Ishikawa (cell line): ENCODE measurements at regions not wholly inside any gene's neighbourhood (a gene's known extent, or its start where the extent isn't known, plus 50 kb on each side); places are given as distances from the start of the nearest gene placed in this dataset.

Experiments
- CEBPB ChIP-seq: IDR thresholded peaks from 2 replicates; pipeline ENCODE4 v1.6.1; 2012
- EGR1 ChIP-seq: IDR thresholded peaks from 2 replicates; pipeline ENCODE4 v1.6.1; 2012
- EP300 ChIP-seq: IDR thresholded peaks from 2 replicates; pipeline ENCODE4 v1.6.1; 2012; ENCODE audit warnings: borderline replicate concordance
- FOXM1 ChIP-seq: IDR thresholded peaks from 2 replicates; pipeline ENCODE4 v1.6.1; 2012; ENCODE audit warnings: low read depth, borderline replicate concordance
- NFIC ChIP-seq: IDR thresholded peaks from 2 replicates; pipeline ENCODE4 v1.6.1; 2012
- RAD21 ChIP-seq: IDR thresholded peaks from 2 replicates; pipeline ENCODE4 v1.6.1; 2012; ENCODE audit warnings: low read depth
- TAF1 ChIP-seq: IDR thresholded peaks from 2 replicates; pipeline ENCODE4 v1.6.1; 2012; ENCODE audit warnings: low read depth, mild to moderate bottlenecking
- TCF12 ChIP-seq: IDR thresholded peaks from 2 replicates; pipeline ENCODE4 v1.6.1; 2012; ENCODE audit warnings: low read depth
- TEAD4 ChIP-seq: IDR thresholded peaks from 2 replicates; pipeline ENCODE4 v1.6.1; 2012
- USF1 ChIP-seq: IDR thresholded peaks from 2 replicates; pipeline ENCODE4 v1.6.1; 2012
- YY1 ChIP-seq: IDR thresholded peaks from 2 replicates; pipeline ENCODE4 v1.6.1; 2012; ENCODE audit warnings: low read depth
- ZBTB7A ChIP-seq: IDR thresholded peaks from 2 replicates; pipeline ENCODE4 v1.6.1; 2012; ENCODE audit warnings: low read depth
- TF ChIP-seq, protein P1 (sequence below): IDR thresholded peaks from 2 replicates; pipeline ENCODE4 v1.6.1; 2012; ENCODE audit warnings: low read depth, mild to moderate bottlenecking
- TF ChIP-seq, protein P2 (sequence below): IDR thresholded peaks from 2 replicates; pipeline ENCODE4 v1.6.1; 2012

DNA sequence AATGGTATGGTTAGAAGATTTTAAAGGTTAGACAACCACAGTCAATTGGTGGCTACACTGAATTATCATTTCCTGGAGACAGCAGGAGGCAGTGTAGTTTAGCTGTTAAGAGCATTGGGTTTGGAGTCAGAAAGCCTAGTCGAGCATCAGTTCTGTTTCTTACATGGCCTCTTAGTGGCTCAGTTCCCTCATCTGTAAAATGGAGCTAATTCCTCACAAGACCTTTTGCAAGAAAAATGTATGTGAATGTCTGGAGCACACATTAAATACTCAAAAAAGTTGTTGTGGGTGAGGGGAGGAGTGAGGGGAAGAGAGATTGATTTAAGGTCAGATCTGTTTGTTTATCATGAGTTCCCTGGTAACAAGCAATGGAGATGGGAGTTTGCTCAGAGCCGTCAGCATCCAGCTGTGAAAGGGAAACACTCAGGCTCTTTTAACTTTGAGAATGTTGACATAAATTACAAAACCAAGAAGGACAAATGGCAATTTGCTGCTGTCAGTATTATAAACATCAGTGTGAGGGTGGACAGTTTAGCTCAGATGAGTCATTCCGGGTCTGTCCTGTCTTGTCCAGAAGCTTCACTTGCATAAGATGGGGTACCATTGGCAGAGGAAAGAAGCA, 98.2 kb upstream of the PGRMC2 start:
- TF ChIP-seq USF1 (no peak), TEAD4 (no peak), RAD21 (peak; percentile 50; the same call in 1 of the 2 replicates)

DNA sequence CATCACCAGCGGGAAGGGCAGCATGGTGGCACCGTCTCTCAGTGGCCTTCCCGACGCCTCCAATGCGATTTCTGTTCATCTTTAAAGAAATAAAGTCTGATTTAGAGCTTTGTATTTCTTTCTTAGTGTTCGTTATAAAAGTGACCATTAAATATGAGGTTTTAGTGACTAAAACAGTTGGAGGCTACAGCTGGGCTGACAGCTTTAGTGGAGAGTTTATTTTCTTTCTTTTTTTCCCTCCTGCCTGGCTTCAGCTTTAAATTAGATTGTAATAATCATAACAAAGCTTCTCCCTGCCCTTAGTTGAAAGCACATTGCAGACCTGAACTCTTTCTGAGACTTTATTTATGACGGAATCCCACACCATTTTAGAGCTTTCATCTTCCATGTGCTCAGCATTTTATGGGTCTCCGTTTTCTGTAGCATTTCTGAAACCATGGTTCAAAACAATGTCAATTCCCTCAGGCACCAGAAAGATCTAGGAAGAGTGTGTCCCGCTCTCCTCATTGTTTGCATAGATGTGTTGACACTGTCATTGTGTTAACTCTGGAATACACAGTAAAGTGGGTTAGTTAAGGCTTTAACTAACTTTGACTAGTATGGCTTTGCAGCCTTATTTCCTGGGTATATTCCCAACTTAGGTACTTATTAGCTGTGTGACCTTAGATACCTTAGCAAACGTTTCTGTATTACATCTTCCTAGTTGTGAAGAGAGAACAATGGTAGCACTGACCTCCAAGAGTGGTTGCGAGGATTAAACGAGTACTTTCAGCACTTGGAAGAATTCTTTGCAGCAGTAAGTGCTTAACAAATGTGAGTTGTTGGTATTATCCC, 97.4 kb upstream of the PGRMC2 start:
- TF ChIP-seq EP300, result no peak

DNA sequence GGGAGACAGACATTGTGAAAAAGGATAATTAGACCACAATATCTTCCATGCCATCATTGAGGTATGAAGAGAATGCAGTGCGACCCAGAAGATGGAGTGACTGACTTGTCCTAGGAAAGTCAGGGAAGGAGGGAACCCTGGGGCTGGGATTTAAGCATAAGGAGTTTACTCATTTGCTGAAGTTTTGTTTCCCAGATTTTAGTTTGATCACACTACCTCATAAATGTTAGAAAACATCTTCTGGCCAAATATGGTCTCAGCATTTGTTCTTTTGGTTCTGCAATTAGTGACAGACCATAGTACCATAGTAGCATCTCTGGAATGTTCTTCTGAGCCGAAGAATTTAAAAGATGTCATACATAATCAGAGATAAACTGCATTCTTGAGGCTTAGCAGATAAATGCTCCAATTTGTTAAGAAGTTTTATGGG, 96.5 kb upstream of the PGRMC2 start:
- no peak for TF ChIP-seq USF1

GRCh38 chr4:128381748-128382559, 94.3 kb upstream of the PGRMC2 start:
- TF ChIP-seq EGR1, result no peak
- TF ChIP-seq YY1, result no peak
- TF ChIP-seq NFIC, result no peak
- TF ChIP-seq, protein P1, sequence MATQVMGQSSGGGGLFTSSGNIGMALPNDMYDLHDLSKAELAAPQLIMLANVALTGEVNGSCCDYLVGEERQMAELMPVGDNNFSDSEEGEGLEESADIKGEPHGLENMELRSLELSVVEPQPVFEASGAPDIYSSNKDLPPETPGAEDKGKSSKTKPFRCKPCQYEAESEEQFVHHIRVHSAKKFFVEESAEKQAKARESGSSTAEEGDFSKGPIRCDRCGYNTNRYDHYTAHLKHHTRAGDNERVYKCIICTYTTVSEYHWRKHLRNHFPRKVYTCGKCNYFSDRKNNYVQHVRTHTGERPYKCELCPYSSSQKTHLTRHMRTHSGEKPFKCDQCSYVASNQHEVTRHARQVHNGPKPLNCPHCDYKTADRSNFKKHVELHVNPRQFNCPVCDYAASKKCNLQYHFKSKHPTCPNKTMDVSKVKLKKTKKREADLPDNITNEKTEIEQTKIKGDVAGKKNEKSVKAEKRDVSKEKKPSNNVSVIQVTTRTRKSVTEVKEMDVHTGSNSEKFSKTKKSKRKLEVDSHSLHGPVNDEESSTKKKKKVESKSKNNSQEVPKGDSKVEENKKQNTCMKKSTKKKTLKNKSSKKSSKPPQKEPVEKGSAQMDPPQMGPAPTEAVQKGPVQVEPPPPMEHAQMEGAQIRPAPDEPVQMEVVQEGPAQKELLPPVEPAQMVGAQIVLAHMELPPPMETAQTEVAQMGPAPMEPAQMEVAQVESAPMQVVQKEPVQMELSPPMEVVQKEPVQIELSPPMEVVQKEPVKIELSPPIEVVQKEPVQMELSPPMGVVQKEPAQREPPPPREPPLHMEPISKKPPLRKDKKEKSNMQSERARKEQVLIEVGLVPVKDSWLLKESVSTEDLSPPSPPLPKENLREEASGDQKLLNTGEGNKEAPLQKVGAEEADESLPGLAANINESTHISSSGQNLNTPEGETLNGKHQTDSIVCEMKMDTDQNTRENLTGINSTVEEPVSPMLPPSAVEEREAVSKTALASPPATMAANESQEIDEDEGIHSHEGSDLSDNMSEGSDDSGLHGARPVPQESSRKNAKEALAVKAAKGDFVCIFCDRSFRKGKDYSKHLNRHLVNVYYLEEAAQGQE, result no peak
- TF ChIP-seq RAD21, result no peak
- TF ChIP-seq USF1, result no peak
- no peak for TF ChIP-seq TCF12
- no peak for TF ChIP-seq TEAD4

DNA sequence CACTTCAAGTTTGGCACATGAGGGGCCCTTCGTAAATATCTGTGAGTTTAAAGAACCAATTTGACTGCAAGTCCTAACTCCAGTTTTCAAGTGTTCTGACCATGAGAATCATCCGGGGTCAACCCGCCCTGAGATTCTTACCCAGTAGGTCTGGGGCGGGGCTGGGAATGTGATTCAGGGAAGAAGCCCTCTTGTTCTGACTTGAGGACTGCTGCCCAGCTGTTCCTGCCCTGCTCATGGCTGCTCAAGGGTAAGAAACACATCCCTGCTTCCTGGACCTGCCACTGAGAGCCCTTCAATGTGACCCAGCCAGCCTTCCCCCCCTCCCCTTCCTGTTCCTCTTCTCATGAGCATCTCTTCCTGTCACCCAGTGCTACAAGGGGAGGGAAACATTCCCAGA, 92.7 kb upstream of the PGRMC2 start:
- TF ChIP-seq RAD21 (no peak), EGR1 (no peak), USF1 (no peak), YY1 (no peak), TEAD4 (no peak), TCF12 (no peak), TAF1 (no peak), ZBTB7A (no peak), CEBPB (no peak), FOXM1 (no peak), EP300 (no peak)
- TF ChIP-seq, protein P2, sequence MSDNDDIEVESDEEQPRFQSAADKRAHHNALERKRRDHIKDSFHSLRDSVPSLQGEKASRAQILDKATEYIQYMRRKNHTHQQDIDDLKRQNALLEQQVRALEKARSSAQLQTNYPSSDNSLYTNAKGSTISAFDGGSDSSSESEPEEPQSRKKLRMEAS, result no peak
- TF ChIP-seq, protein P1, result no peak

GRCh38 chr4:128379860-128380259, 92.2 kb upstream of the PGRMC2 start:
- TF ChIP-seq EGR1, result no peak
- no peak for TF ChIP-seq CEBPB
- peak; percentile 66 for TF ChIP-seq RAD21
- TF ChIP-seq TCF12, result no peak
- no peak for TF ChIP-seq YY1
